CD8-positive, alpha-beta memory T cell (primary cell): ENCODE measurements at regions not wholly inside any gene's neighbourhood (a gene's known extent, or its start where the extent isn't known, plus 50 kb on each side); places are given as distances from the start of the nearest gene placed in this dataset.
A peak's percentile ranks its signal among the peaks of the same experiment; 100 is the strongest.

ENCODE experiments used
- CTCF ChIA-PET: fragments of 350-600 bp; sonication (Branson Sonifier 250); formaldehyde crosslinking; loops from one replicate; lab custom pipeline; 2021; ENCODE audit warnings: antibody characterized with exemption; lab: Charles Lee
- POLR2A ChIA-PET: fragments of 350-600 bp; sonication (Branson Sonifier 250); formaldehyde crosslinking; loops from one replicate; lab custom pipeline; 2021; ENCODE audit warnings: antibody characterized with exemption; lab: Charles Lee
- DNase-seq, 5 donors: peaks; one replicate each; pipeline versions ENCODE4 v3.0.0 to v3.0.0-alpha.2; 2020 to 2022; ENCODE audit warnings: mixed read lengths in 1 of 5
- H3K27ac ChIP-seq: one replicate; pipeline ENCODE4 v1.7.0; 2013; ENCODE audit warnings: low read depth, mild to moderate bottlenecking, low read length, moderate library complexity
- H3K27me3 ChIP-seq: 2 replicates; pipeline ENCODE4 v1.7.0; 2013; ENCODE audit warnings: low read length, mild to moderate bottlenecking; ENCODE audit not compliant: insufficient read depth, poor library complexity, severe bottlenecking
- H3K36me3 ChIP-seq: 2 replicates; pipeline ENCODE4 v1.7.0; 2013; ENCODE audit warnings: mild to moderate bottlenecking, low read length, moderate library complexity; ENCODE audit not compliant: insufficient read depth
- H3K4me1 ChIP-seq: 2 replicates; pipeline ENCODE4 v1.7.0; 2013; ENCODE audit warnings: mild to moderate bottlenecking, low read length, moderate library complexity; ENCODE audit not compliant: insufficient read depth
- H3K4me3 ChIP-seq: 2 replicates; pipeline ENCODE4 v1.7.0; 2013; ENCODE audit warnings: mild to moderate bottlenecking, low read length
- H3K9me3 ChIP-seq: 2 replicates; pipeline ENCODE4 v1.7.0; 2013; ENCODE audit warnings: mild to moderate bottlenecking, low read length
- H3K27ac Mint-ChIP-seq, 8 donors: one replicate each; pipeline ENCODE4 v1.8.0; 2020 to 2021; ENCODE audit warnings: mixed read lengths in 8 of 8, mild to moderate bottlenecking in 6 of 8, inconsistent platforms in 3 of 8, moderate library complexity in 3 of 8
- H3K27me3 Mint-ChIP-seq, 2 donors: one replicate each; pipeline ENCODE4 v1.8.0; 2020 to 2021; ENCODE audit warnings: mixed read lengths in 2 of 2, mild to moderate bottlenecking in 1 of 2, moderate library complexity in 1 of 2
- H3K36me3 Mint-ChIP-seq, 3 donors: one replicate each; pipeline ENCODE4 v1.8.0; 2020 to 2021; ENCODE audit warnings: mixed read lengths in 3 of 3, inconsistent platforms in 1 of 3, mild to moderate bottlenecking in 1 of 3
- H3K4me1 Mint-ChIP-seq, 3 donors: one replicate each; pipeline ENCODE4 v1.8.0; 2020 to 2021; ENCODE audit warnings: mixed read lengths in 3 of 3, inconsistent platforms in 1 of 3, mild to moderate bottlenecking in 1 of 3
- H3K4me3 Mint-ChIP-seq, 7 donors: one replicate each; pipeline ENCODE4 v1.8.0; 2020 to 2021; ENCODE audit warnings: mixed read lengths in 7 of 7, mild to moderate bottlenecking in 6 of 7, moderate library complexity in 4 of 7, inconsistent platforms in 2 of 7
- H3K9me3 Mint-ChIP-seq, 5 donors: one replicate each; pipeline ENCODE4 v1.8.0; 2020 to 2022; ENCODE audit warnings: mixed read lengths in 5 of 5, mild to moderate bottlenecking in 3 of 5, moderate library complexity in 2 of 5, inconsistent platforms in 1 of 5

DNA sequence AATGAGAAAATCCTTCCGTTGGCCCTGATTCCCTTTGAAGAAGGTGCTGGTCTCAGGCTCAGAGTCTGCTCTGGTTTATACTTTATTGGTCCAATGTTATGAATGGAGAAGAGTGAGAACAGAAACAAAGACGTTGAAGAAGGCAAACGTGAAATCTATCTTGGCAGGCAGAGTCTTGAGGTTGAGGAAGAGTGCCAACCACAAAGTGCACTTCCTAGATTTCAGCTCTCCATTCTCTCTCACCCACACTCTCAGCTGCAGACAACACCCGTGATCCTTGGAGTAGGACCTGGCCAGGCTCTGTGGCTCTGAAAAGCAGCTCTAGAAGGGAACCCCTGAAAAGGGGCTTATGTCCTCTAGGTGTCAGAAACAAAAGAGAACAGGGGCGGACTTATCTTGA is 128.9 kb upstream of the PLXNA4 start:
- Histone ChIP-seq H3K4me3 (no peak overlapping the region), H3K27ac (no peak overlapping the region), H3K36me3 (no peaks in the 10 kb centered on the region), H3K4me1 (no peaks in the 10 kb centered on the region), H3K27me3 (no peaks in the 10 kb centered on the region), H3K9me3 (no peaks in the 10 kb centered on the region)
- no peaks in the 10 kb centered on the region for H3K4me1 Mint-ChIP-seq
- CTCF ChIA-PET = no interaction called here
- peaks cover 0 to 5% (median 0%) of the 10 kb centered on the region in 5 donors for H3K9me3 Mint-ChIP-seq
- POLR2A ChIA-PET = no interaction called here
- no peaks in the 10 kb centered on the region for H3K36me3 Mint-ChIP-seq
- no peak for DNase-seq
- no peak overlapping the region for H3K4me3 Mint-ChIP-seq
- H3K27ac Mint-ChIP-seq = no peak overlapping the region
- H3K27me3 Mint-ChIP-seq = peaks cover 2 to 6% of the 10 kb centered on the region in 2 donors

DNA sequence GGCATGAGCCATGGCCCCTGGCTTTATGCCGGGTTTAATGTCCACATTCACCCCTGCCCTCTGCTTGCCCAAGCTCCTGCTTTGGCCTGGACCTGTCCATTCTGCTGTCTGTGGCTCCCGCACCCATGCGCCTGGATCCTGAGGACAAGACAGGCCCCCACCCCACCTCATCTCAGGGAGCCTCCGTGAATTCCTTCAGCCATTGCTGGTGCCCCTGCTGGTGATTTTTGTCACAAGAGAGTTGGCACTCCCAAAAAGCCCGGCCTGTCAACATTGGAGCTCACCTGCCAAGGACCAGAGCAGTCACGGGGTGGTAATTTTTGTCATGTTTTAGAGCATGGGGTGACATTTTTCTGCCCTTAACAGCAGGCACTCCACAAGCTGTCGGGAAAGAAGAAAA is 127.5 kb upstream of the PLXNA4 start:
- Histone ChIP-seq H3K4me3 (no peak overlapping the region), H3K27me3 (no peaks in the 10 kb centered on the region), H3K9me3 (no peaks in the 10 kb centered on the region), H3K4me1 (no peaks in the 10 kb centered on the region), H3K36me3 (no peaks in the 10 kb centered on the region), H3K27ac (no peak overlapping the region)
- Mint-ChIP-seq H3K36me3 (no peaks in the 10 kb centered on the region), H3K9me3 (peaks cover 0 to 5% (median 0%) of the 10 kb centered on the region in 5 donors), H3K4me3 (no peak overlapping the region), H3K27ac (no peak overlapping the region), H3K4me1 (no peaks in the 10 kb centered on the region), H3K27me3 (peaks cover 2 to 6% of the 10 kb centered on the region in 2 donors)
- CTCF ChIA-PET = interaction anchor here (0.9 kb wide), 1 partner anchor 11 kb away, joined by 3 read pairs; no protein-coding TSS in a partner anchor
- POLR2A ChIA-PET = no interaction called here
- DNase-seq = no peak

DNA sequence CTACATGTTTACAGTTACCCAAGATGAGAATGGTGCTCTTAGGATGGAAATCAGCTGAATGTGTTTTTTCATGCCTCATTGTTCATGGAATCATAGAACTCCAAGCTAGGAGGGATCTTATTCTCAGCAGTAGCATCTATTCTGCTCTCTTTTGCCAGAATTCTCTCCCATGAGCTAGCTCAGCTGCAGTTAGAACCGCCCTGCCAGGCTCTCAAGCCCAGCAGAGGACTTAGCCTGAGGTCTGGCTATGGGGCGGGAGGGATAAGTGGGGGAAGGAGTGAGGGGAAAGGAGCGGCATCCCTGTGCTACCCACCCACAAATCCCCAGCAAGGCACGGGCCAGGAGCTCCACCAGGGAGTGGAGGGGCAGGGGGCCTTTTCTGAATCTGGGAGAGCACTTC is 120.7 kb upstream of the PLXNA4 start:
- Mint-ChIP-seq H3K4me3 (no peak overlapping the region), H3K27ac (no peak overlapping the region), H3K9me3 (peaks cover 0 to 5% (median 0%) of the 10 kb centered on the region in 5 donors), H3K36me3 (no peaks in the 10 kb centered on the region), H3K4me1 (no peaks in the 10 kb centered on the region), H3K27me3 (peaks cover 4% of the 10 kb centered on the region in 2 donors)
- Histone ChIP-seq H3K4me3 (no peak overlapping the region), H3K36me3 (no peaks in the 10 kb centered on the region), H3K9me3 (no peaks in the 10 kb centered on the region), H3K27me3 (no peaks in the 10 kb centered on the region), H3K27ac (no peak overlapping the region), H3K4me1 (no peaks in the 10 kb centered on the region)
- CTCF ChIA-PET = no interaction called here
- DNase-seq = no peak
- POLR2A ChIA-PET = no interaction called here

DNA sequence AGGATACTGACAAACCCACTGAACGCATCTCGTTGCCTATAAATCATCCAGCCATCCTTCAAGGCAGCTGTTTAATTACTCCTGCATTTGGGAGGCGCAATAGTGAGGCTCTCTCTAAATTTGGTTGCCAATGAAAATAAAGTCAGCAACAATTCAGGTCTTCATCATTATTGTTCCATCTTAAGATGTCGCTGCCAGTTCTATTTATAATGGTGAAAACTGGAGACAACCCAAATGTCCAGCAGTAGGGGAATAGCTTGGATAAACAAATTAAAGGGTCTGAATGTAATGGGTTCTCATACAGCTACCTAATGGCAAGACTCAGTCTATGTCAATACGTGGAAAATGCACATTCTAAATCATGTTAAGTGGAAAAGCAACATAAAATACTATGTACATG is 120.1 kb upstream of the PLXNA4 start:
- no peaks in the 10 kb centered on the region for H3K9me3 ChIP-seq
- H3K4me1 ChIP-seq = no peaks in the 10 kb centered on the region
- Mint-ChIP-seq H3K27ac (no peak overlapping the region), H3K4me1 (no peaks in the 10 kb centered on the region), H3K36me3 (no peaks in the 10 kb centered on the region), H3K9me3 (no peaks in the 10 kb centered on the region), H3K27me3 (peaks cover 2 to 4% of the 10 kb centered on the region in 2 donors), H3K4me3 (no peak overlapping the region)
- no peaks in the 10 kb centered on the region for H3K36me3 ChIP-seq
- DNase-seq = no peak
- POLR2A ChIA-PET = no interaction called here
- CTCF ChIA-PET = no interaction called here
- H3K4me3 ChIP-seq = no peak overlapping the region
- no peak overlapping the region for H3K27ac ChIP-seq
- no peaks in the 10 kb centered on the region for H3K27me3 ChIP-seq

DNA sequence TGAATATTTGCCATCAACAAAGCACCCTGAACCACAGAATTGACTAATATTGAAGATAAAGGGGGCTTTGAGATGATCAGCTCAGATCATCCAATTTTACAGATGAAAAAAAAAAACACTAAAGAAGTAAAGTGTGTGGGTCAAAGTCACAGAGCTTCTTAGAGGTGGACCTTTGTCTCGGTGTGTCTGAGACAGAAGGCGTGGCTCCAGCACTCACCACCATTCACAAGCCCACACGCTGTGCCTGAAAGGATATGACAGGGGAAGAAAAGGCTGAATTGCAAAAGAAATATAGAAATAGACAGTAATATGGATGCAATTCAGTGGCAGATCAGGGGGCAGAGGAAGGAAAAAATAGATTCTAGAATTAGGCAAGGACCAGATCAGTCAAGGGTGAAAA is 114.9 kb upstream of the PLXNA4 start:
- Mint-ChIP-seq H3K9me3 (no peaks in the 10 kb centered on the region), H3K4me3 (no peak overlapping the region), H3K27ac (no peak overlapping the region), H3K27me3 (peaks cover 4 to 10% of the 10 kb centered on the region in 2 donors), H3K4me1 (no peaks in the 10 kb centered on the region), H3K36me3 (no peaks in the 10 kb centered on the region)
- H3K4me1 ChIP-seq = no peaks in the 10 kb centered on the region
- no peak overlapping the region for H3K4me3 ChIP-seq
- no peaks in the 10 kb centered on the region for H3K36me3 ChIP-seq
- H3K27ac ChIP-seq = no peak overlapping the region
- CTCF ChIA-PET = no interaction called here
- POLR2A ChIA-PET = no interaction called here
- H3K27me3 ChIP-seq = no peaks in the 10 kb centered on the region
- DNase-seq = no peak
- no peaks in the 10 kb centered on the region for H3K9me3 ChIP-seq

DNA sequence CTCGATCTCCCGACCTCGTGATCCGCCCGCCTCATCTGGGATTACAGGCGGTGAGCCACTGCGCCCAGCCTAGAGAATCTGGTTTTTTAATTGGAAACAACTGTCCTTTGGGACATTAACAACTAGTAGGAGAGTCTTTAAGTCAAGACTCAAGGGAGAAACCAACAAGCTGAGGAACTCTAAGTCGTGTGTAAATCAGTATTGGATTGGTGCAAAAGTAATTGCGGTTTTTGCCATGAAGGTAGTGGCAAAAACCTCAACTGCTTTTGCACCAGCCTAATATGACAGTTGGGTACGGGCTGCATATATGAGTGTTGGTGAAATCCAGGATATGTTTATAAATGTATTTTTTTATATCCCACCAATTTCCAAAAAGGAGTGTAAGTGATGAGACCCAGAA is 113.9 kb upstream of the PLXNA4 start:
- CTCF ChIA-PET = no interaction called here
- POLR2A ChIA-PET = no interaction called here

DNA sequence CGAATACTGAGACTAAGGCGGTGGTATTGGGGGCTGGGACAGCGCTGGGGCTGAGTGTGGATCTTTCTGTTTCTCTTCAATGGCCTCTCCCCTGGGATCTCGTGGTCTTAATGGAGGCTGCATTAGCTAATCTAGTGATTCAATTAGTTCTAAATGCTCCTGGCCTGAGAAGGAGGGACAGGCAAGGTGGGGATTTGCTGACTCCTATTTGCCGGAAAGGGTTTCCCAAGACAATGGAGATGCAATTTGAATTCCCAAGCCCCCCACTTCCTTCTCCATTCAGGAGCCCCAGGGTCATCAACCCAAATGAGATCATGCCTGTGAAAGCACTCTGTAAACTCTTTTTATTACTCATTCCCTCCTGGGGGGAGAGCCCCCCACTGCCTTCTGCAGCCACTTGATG is 111.7 kb upstream of the PLXNA4 start:
- CTCF ChIA-PET = no interaction called here
- no peaks in the 10 kb centered on the region for H3K36me3 Mint-ChIP-seq

More for the DNA sequence above, 113.9 kb upstream of the PLXNA4 start:
- no peak overlapping the region for H3K27ac Mint-ChIP-seq
- no peaks in the 10 kb centered on the region for H3K4me1 ChIP-seq
- H3K9me3 ChIP-seq = no peaks in the 10 kb centered on the region
- no peaks in the 10 kb centered on the region for H3K9me3 Mint-ChIP-seq
- no peaks in the 10 kb centered on the region for H3K36me3 Mint-ChIP-seq
- peaks cover 5 to 20% of the 10 kb centered on the region in 2 donors for H3K27me3 Mint-ChIP-seq
- no peaks in the 10 kb centered on the region for H3K36me3 ChIP-seq
- H3K4me3 ChIP-seq = no peak overlapping the region
- no peaks in the 10 kb centered on the region for H3K27me3 ChIP-seq
- H3K27ac ChIP-seq = no peak overlapping the region
- no peaks in the 10 kb centered on the region for H3K4me1 Mint-ChIP-seq
- H3K4me3 Mint-ChIP-seq = no peak overlapping the region
- DNase-seq = no peak

DNA sequence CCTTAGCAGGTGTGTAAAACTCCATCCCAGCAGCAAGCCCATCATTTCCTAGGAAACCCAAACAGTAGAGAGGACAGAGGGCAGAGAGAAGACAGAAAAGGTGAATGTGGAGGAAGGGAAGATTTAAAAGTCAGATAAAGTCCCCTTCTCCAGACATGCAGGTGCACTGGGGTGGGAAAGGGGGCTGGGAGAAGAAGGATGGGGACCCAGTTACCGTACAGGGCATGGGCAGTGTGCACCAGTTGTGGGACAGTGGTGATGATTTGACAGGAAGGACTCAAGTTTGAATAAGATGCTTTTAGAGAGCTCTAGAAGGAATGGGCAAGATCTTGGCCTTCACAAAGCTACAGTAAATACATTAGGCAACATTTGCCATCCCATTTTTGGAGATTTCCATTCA is 110.7 kb upstream of the PLXNA4 start:
- POLR2A ChIA-PET = no interaction called here
- no peak overlapping the region for H3K27ac Mint-ChIP-seq

More for the DNA sequence above, 111.7 kb upstream of the PLXNA4 start:
- POLR2A ChIA-PET = no interaction called here
- no peak for DNase-seq
- H3K4me1 ChIP-seq = no peaks in the 10 kb centered on the region
- Mint-ChIP-seq H3K27ac (peak overlapping the region in 1 of 8 donors; percentile 28), H3K4me1 (no peaks in the 10 kb centered on the region), H3K27me3 (peaks cover 6 to 23% of the 10 kb centered on the region in 2 donors), H3K4me3 (no peak overlapping the region), H3K9me3 (no peaks in the 10 kb centered on the region)
- no peak overlapping the region for H3K4me3 ChIP-seq
- no peaks in the 10 kb centered on the region for H3K27me3 ChIP-seq
- H3K9me3 ChIP-seq = no peaks in the 10 kb centered on the region
- H3K36me3 ChIP-seq = no peaks in the 10 kb centered on the region
- no peak overlapping the region for H3K27ac ChIP-seq

DNA sequence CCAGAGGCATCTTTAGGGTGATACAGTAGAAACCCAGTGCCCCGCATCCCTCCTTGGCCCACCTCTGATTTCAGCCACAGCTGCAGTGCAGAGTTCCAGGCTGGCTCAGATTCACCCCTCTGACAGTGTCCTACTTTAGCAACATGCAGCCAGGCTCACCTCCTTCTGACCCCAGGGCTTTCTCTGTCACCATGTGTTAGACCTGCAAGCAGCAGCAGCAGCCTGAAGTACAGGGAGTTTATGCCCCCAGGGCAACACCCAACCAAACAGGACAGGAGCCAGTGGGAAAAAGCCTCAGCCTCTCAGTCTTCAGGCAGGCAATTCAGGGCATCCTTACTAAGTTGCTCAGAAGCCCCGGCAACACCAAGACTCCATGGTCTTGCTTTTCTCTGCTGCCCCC is 109.0 kb upstream of the PLXNA4 start:
- POLR2A ChIA-PET = no interaction called here

More for the DNA sequence above, 110.7 kb upstream of the PLXNA4 start:
- no peaks in the 10 kb centered on the region for H3K27me3 ChIP-seq
- H3K4me3 Mint-ChIP-seq = no peak overlapping the region
- H3K4me3 ChIP-seq = no peak overlapping the region
- no peak for DNase-seq
- no peak overlapping the region for H3K27ac ChIP-seq
- CTCF ChIA-PET = no interaction called here
- no peaks in the 10 kb centered on the region for H3K9me3 Mint-ChIP-seq
- H3K27me3 Mint-ChIP-seq = peaks cover 6 to 25% of the 10 kb centered on the region in 2 donors
- H3K36me3 Mint-ChIP-seq = no peaks in the 10 kb centered on the region
- no peaks in the 10 kb centered on the region for H3K36me3 ChIP-seq
- H3K9me3 ChIP-seq = no peaks in the 10 kb centered on the region
- no peaks in the 10 kb centered on the region for H3K4me1 ChIP-seq
- H3K4me1 Mint-ChIP-seq = no peaks in the 10 kb centered on the region

More for the DNA sequence above, 109.0 kb upstream of the PLXNA4 start:
- Mint-ChIP-seq H3K9me3 (no peaks in the 10 kb centered on the region), H3K27me3 (peaks cover 6 to 25% of the 10 kb centered on the region in 2 donors), H3K36me3 (no peaks in the 10 kb centered on the region), H3K27ac (no peak overlapping the region), H3K4me3 (no peak overlapping the region), H3K4me1 (no peaks in the 10 kb centered on the region)
- CTCF ChIA-PET = no interaction called here
- Histone ChIP-seq H3K9me3 (no peaks in the 10 kb centered on the region), H3K27me3 (no peaks in the 10 kb centered on the region), H3K4me1 (no peaks in the 10 kb centered on the region), H3K27ac (no peak overlapping the region), H3K36me3 (no peaks in the 10 kb centered on the region), H3K4me3 (no peak overlapping the region)
- no peak for DNase-seq
